GM23338 (cell line): ENCODE measurements at regions not wholly inside any gene's neighbourhood (a gene's known extent, or its start where the extent isn't known, plus 50 kb on each side); places are given as distances from the start of the nearest gene placed in this dataset.

Source experiments
- ATAC-seq: fragments of 200-7000 bp; cut with Tn5 transposase; 3 replicates; pipeline ENCODE4 v1.9.1; 2020
- DNase-seq: peaks from one replicate; pipeline ENCODE4 v3.0.0-alpha.2; 2015; ENCODE audit warnings: low spot score
- H2AFZ ChIP-seq: fragments of 200-600 bp; sonication (generic); 2 replicates; pipeline ENCODE4 v1.8.0; 2016; ENCODE audit warnings: antibody characterized with exemption, mild to moderate bottlenecking, moderate library complexity
- H3F3A ChIP-seq: fragments of 200-600 bp; sonication (generic); replicated peaks from 2 replicates; pipeline ENCODE4 v1.8.0; 2017; ENCODE audit warnings: antibody characterized with exemption, mixed run types, low read depth
- H3K27ac ChIP-seq: fragments of 200-600 bp; sonication (generic); 2 replicates; pipeline ENCODE4 v1.6.1; 2016; ENCODE audit warnings: low read depth
- H3K27me3 ChIP-seq: fragments of 200-600 bp; sonication (generic); 2 replicates; pipeline ENCODE4 v1.8.0; 2016; ENCODE audit warnings: mild to moderate bottlenecking, mixed run types, moderate library complexity; ENCODE audit not compliant: insufficient read depth
- H3K36me3 ChIP-seq: fragments of 200-600 bp; sonication (generic); 2 replicates; pipeline ENCODE4 v1.8.0; 2016; ENCODE audit warnings: mild to moderate bottlenecking; ENCODE audit not compliant: insufficient read depth
- H3K4me1 ChIP-seq: fragments of 200-600 bp; sonication (generic); 2 replicates; pipeline ENCODE4 v1.8.0; 2016; ENCODE audit warnings: mild to moderate bottlenecking, moderate library complexity; ENCODE audit not compliant: insufficient read depth
- H3K4me2 ChIP-seq: fragments of 200-600 bp; sonication (generic); 2 replicates; pipeline ENCODE4 v1.7.1; 2017; ENCODE audit warnings: mixed run types
- H3K4me3 ChIP-seq: fragments of 200-600 bp; sonication (generic); 2 replicates; pipeline ENCODE4 v1.6.1; 2016; ENCODE audit warnings: mixed run types
- H3K79me2 ChIP-seq: fragments of 200-600 bp; sonication (generic); replicated peaks from 2 replicates; pipeline ENCODE4 v1.8.0; 2017; ENCODE audit warnings: mild to moderate bottlenecking; ENCODE audit not compliant: insufficient read depth
- H3K9me2 ChIP-seq: fragments of 200-600 bp; sonication (generic); 2 replicates; pipeline ENCODE4 v1.8.0; 2017; ENCODE audit not compliant: insufficient read depth
- H4K20me1 ChIP-seq: fragments of 200-600 bp; sonication (generic); replicated peaks from 2 replicates; pipeline ENCODE4 v1.8.0; 2017; ENCODE audit warnings: mild to moderate bottlenecking; ENCODE audit not compliant: insufficient read depth
- H3K27ac Mint-ChIP-seq: 2 replicates; pipeline ENCODE4 v1.8.0; 2020; ENCODE audit warnings: inconsistent platforms, mild to moderate bottlenecking, moderate library complexity, mixed read lengths
- H3K27me3 Mint-ChIP-seq: 3 replicates; pipeline ENCODE4 v1.8.0; 2022; ENCODE audit warnings: low read depth, mild to moderate bottlenecking, moderate library complexity, mixed read lengths, inconsistent platforms; ENCODE audit not compliant: insufficient read depth, poor library complexity
- H3K36me3 Mint-ChIP-seq: 3 replicates; pipeline ENCODE4 v1.8.0; 2021; ENCODE audit warnings: low read depth, mild to moderate bottlenecking, inconsistent platforms, moderate library complexity, mixed read lengths
- H3K4me1 Mint-ChIP-seq: 3 replicates; pipeline ENCODE4 v1.8.0; 2020; ENCODE audit warnings: mild to moderate bottlenecking, inconsistent platforms, mixed read lengths
- H3K4me3 Mint-ChIP-seq: 3 replicates; pipeline ENCODE4 v1.8.0; 2021; ENCODE audit warnings: moderate library complexity, mild to moderate bottlenecking, inconsistent platforms, mixed read lengths
- H3K9me3 Mint-ChIP-seq: 3 replicates; pipeline ENCODE4 v1.8.0; 2020; ENCODE audit warnings: moderate library complexity, mild to moderate bottlenecking, inconsistent platforms, mixed read lengths
- CTCF ChIP-seq, 2 experiments: fragments of 200-600 bp in 1 of 2; sonication (generic) in 1 of 2; conservative IDR thresholded peaks; 2 replicates each; pipeline versions ENCODE4 v1.5.1 to v1.6.1; 2016 to 2017; ENCODE audit warnings: antibody characterized with exemption in 2 of 2, low read depth in 2 of 2, mild to moderate bottlenecking in 2 of 2, moderate library complexity in 1 of 2
- ETS1 ChIP-seq: IDR thresholded peaks from 2 replicates; pipeline ENCODE4 v1.6.1; 2016; ENCODE audit warnings: antibody characterized with exemption
- EZH2 ChIP-seq: fragments of 200-600 bp; sonication (generic); IDR thresholded peaks from one replicate; pipeline ENCODE4 v1.8.0; 2017; ENCODE audit warnings: antibody characterized with exemption, mild to moderate bottlenecking, low read depth; ENCODE audit not compliant: unreplicated experiment
- EZH2phosphoT487 ChIP-seq: fragments of 200-600 bp; sonication (generic); IDR thresholded peaks from one replicate; pipeline ENCODE4 v1.8.1; 2018; ENCODE audit warnings: antibody characterized with exemption; ENCODE audit not compliant: unreplicated experiment
- JUNB ChIP-seq: IDR thresholded peaks from one replicate; pipeline ENCODE4 v1.6.1; 2016; ENCODE audit warnings: antibody characterized with exemption; ENCODE audit not compliant: unreplicated experiment
- NANOG ChIP-seq: IDR thresholded peaks from 2 replicates; pipeline ENCODE4 v1.6.1; 2016; ENCODE audit warnings: antibody characterized with exemption, borderline replicate concordance
- POLR2AphosphoS5 ChIP-seq: IDR thresholded peaks from 2 replicates; pipeline ENCODE4 v1.6.1; 2016; ENCODE audit warnings: antibody characterized with exemption, low read depth
- REST ChIP-seq: IDR thresholded peaks from one replicate; pipeline ENCODE4 v1.6.1; 2018; ENCODE audit warnings: antibody characterized with exemption; ENCODE audit not compliant: unreplicated experiment
- STAT1 ChIP-seq: IDR thresholded peaks from one replicate; pipeline ENCODE4 v1.6.1; 2016; ENCODE audit warnings: antibody characterized with exemption; ENCODE audit not compliant: unreplicated experiment
- ZNF331 ChIP-seq: fragments of 250-450 bp; sonication (Bioruptor Pico); IDR thresholded peaks from 2 replicates; pipeline ENCODE4 v1.5.0; 2020; ENCODE audit warnings: low read depth, mild to moderate bottlenecking, moderate library complexity

GRCh38 chr10:43868952-43869351 is 220.3 kb upstream of the ZNF32 start (continued):
- no peak for TF ChIP-seq ETS1
- no peak for TF ChIP-seq EZH2
- no peak for TF ChIP-seq NANOG
- TF ChIP-seq STAT1 = no peak
- no peak for TF ChIP-seq POLR2AphosphoS5
- TF ChIP-seq REST = no peak
- no peak for TF ChIP-seq ZNF331 (CRISPR knock-in tag)

- Histone ChIP-seq H3K27me3 (no peaks in the 10 kb centered on the region), H4K20me1 (no peaks in the 10 kb centered on the region), H3K27ac (no peak overlapping the region), H3K9me2 (no peaks in the 10 kb centered on the region), H2AFZ (no peak overlapping the region), H3K4me3 (no peak overlapping the region), H3K36me3 (no peaks in the 10 kb centered on the region), H3F3A (no peaks in the 10 kb centered on the region), H3K79me2 (no peaks in the 10 kb centered on the region), H3K4me1 (no peaks in the 10 kb centered on the region), H3K4me2 (no peak overlapping the region)
- H3K4me1 Mint-ChIP-seq = 0 out of 3 replicates have a peak, but pooled peaks cover 2% of the 10 kb centered on the region
- H3K27me3 Mint-ChIP-seq = no peaks in the 10 kb centered on the region
- H3K9me3 Mint-ChIP-seq = no peaks in the 10 kb centered on the region; the same call in 2 of the 3 replicates
- H3K36me3 Mint-ChIP-seq = no peaks in the 10 kb centered on the region; the same call in 2 of the 3 replicates
- no peak for DNase-seq
- ATAC-seq = no peak
- H3K4me3 Mint-ChIP-seq = no peak overlapping the region
- H3K27ac Mint-ChIP-seq = no peak overlapping the region
- TF ChIP-seq EZH2 (no peak), JUNB (no peak), EZH2phosphoT487 (no peak), STAT1 (no peak), REST (no peak), ETS1 (no peak), ZNF331 (CRISPR knock-in tag) (no peak), CTCF (conservative IDR thresholded peaks at IDR 0.05; ENCODE audit: low read depth in 2 of 2) (no peak)
These were observed 219.2 kb upstream of the ZNF32 start for GRCh38 chr10:43867667-43868565.
